HL-60 (cell line): ENCODE measurements at regions not wholly inside any gene's neighbourhood (a gene's known extent, or its start where the extent isn't known, plus 50 kb on each side); places are given as distances from the start of the nearest gene placed in this dataset.

ENCODE experiments used
- GABPA ChIP-seq: IDR thresholded peaks from 2 replicates; pipeline ENCODE4 v1.6.1; 2012; ENCODE audit warnings: low read depth
- POLR2AphosphoS5 ChIP-seq: IDR thresholded peaks from 2 replicates; pipeline ENCODE4 v1.6.1; 2012; ENCODE audit warnings: low read depth
- TF ChIP-seq, protein P1 (sequence below): IDR thresholded peaks from one replicate; pipeline ENCODE4 v1.5.1; 2011; ENCODE audit warnings: low read length, control low read depth, inconsistent platforms; ENCODE audit not compliant: insufficient read depth
- TF ChIP-seq, protein P2 (sequence below): IDR thresholded peaks from 2 replicates; pipeline ENCODE4 v1.6.1; 2012; ENCODE audit warnings: low read depth; ENCODE audit not compliant: insufficient replicate concordance

DNA sequence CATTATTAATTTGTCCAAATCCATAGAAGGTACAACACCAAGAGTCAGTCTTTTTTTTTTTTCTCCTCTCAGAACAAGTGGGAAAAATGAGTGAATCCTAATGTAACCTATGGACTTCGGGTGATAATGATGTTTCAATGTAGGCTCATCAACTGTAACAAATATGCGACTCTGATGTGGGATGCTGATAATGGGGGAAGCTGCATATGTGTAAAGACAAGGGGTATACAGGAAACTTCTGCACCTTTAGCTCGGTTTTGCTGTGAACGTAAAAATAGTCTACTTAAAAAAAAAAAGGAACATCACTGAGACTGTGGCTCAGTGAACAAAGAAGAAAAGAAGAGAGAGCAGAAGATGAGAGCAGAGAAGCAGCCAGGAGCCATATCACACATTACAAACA is 78.3 kb upstream of the ARHGAP32 start:
- TF ChIP-seq, protein P1, sequence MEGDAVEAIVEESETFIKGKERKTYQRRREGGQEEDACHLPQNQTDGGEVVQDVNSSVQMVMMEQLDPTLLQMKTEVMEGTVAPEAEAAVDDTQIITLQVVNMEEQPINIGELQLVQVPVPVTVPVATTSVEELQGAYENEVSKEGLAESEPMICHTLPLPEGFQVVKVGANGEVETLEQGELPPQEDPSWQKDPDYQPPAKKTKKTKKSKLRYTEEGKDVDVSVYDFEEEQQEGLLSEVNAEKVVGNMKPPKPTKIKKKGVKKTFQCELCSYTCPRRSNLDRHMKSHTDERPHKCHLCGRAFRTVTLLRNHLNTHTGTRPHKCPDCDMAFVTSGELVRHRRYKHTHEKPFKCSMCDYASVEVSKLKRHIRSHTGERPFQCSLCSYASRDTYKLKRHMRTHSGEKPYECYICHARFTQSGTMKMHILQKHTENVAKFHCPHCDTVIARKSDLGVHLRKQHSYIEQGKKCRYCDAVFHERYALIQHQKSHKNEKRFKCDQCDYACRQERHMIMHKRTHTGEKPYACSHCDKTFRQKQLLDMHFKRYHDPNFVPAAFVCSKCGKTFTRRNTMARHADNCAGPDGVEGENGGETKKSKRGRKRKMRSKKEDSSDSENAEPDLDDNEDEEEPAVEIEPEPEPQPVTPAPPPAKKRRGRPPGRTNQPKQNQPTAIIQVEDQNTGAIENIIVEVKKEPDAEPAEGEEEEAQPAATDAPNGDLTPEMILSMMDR = no peak
- TF ChIP-seq GABPA = no peak
- TF ChIP-seq POLR2AphosphoS5 = no peak
- TF ChIP-seq, protein P2, sequence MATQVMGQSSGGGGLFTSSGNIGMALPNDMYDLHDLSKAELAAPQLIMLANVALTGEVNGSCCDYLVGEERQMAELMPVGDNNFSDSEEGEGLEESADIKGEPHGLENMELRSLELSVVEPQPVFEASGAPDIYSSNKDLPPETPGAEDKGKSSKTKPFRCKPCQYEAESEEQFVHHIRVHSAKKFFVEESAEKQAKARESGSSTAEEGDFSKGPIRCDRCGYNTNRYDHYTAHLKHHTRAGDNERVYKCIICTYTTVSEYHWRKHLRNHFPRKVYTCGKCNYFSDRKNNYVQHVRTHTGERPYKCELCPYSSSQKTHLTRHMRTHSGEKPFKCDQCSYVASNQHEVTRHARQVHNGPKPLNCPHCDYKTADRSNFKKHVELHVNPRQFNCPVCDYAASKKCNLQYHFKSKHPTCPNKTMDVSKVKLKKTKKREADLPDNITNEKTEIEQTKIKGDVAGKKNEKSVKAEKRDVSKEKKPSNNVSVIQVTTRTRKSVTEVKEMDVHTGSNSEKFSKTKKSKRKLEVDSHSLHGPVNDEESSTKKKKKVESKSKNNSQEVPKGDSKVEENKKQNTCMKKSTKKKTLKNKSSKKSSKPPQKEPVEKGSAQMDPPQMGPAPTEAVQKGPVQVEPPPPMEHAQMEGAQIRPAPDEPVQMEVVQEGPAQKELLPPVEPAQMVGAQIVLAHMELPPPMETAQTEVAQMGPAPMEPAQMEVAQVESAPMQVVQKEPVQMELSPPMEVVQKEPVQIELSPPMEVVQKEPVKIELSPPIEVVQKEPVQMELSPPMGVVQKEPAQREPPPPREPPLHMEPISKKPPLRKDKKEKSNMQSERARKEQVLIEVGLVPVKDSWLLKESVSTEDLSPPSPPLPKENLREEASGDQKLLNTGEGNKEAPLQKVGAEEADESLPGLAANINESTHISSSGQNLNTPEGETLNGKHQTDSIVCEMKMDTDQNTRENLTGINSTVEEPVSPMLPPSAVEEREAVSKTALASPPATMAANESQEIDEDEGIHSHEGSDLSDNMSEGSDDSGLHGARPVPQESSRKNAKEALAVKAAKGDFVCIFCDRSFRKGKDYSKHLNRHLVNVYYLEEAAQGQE = no peak
